GM19023 (cell line): ENCODE measurements at regions not wholly inside any gene's neighbourhood (a gene's known extent, or its start where the extent isn't known, plus 50 kb on each side); places are given as distances from the start of the nearest gene placed in this dataset.
"Not testable (repeated sequence)": the region's sequence is repeated elsewhere in the genome, so short reads cannot be mapped to it uniquely, and the experiment has no call there.

Experiments
- ATAC-seq: cut with Tn5 transposase; IDR thresholded peaks from one replicate; pipeline ENCODE4 v1.9.1; 2021; ENCODE audit warnings: mild to moderate bottlenecking, moderate library complexity; ENCODE audit not compliant: unreplicated experiment

DNA sequence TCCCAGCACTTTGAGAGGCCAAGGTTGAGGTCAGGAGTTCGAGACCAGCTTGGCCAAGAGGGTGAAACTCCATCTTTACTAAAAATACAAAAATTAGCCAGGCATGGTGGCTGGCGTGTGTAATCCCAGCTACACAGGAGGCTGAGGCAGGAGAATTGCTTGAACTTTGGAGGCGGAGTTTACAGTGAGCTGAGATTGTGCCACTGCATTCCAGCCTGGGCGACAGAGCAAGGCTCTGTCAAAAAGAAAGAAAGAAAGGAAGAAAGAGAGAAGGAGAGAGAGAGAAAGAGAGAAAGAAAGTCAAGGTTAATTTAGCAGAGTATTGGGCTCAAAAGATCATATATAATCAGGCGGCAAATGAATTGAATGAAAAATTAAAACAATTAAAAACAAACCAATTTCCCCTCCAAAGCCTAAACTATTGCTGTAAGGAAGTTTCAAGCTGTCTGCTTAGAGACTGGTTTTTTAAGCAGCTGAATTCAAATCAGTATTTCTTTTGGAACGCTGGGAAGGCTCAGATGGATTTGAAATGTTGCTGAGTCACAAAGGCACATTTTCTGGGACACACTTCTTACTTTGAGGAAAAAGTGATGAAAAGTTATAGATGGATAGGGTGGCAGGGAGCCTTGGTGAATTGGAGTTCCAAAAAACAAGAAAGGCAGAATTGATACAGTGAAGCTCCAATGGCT is 81.3 kb upstream of the BHLHE40 start:
- ATAC-seq: no peak

GRCh38 chr3:4898454-4899313 is 80.6 kb upstream of the BHLHE40 start:
- ATAC-seq: peak; percentile 96

GRCh38 chr3:4899710-4900109 is 79.5 kb upstream of the BHLHE40 start:
- ATAC-seq: no peak

DNA sequence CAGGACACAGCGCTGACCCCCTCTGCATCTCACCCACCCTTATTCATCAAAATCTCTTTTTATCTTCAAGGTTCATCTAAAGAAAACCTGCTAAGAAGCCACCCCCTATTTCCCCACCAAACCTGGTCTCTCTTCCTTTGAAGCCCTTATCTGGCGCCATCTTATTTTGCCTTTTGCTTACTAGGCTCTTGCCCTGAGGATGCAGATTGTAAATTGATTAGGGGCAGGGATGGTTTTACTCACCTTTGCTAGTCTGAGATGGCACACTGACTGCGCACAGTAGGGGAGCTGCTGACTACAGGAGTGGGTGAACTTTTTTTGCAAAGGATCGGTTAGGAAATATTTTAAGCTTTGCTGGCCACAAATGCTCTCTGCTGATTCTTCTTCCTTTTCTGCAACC is 78.9 kb upstream of the BHLHE40 start:
- no peak for ATAC-seq

GRCh38 chr3:4904811-4905695 is 74.2 kb upstream of the BHLHE40 start:
- no peak for ATAC-seq

GRCh38 chr3:4906107-4906621 is 73.1 kb upstream of the BHLHE40 start:
- ATAC-seq: no peak

DNA sequence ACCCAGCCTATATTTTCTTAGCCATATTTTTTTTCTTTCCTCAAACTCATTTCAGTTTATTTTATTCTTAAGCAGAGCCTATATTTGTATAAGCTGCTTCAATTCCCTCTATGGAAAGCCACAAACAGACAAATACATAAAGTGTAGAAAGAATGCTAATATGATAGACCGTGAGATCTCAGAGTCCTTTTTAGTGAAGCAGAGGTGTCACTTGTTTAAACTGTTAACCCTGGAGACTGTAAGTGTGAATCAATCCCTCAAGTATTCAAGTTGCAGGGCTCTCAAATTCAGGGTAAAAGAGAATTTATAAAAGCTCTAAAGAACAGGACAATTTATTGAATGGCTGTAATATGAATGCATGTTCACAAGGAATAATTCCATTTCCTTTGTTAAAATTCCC is 72.2 kb upstream of the BHLHE40 start:
- no peak for ATAC-seq

- no peak for ATAC-seq
Observed at GRCh38 chr3:4907643-4908432, 71.4 kb upstream of the BHLHE40 start.

GRCh38 chr3:4908433-4909156 is 70.6 kb upstream of the BHLHE40 start:
- ATAC-seq: no peak

DNA sequence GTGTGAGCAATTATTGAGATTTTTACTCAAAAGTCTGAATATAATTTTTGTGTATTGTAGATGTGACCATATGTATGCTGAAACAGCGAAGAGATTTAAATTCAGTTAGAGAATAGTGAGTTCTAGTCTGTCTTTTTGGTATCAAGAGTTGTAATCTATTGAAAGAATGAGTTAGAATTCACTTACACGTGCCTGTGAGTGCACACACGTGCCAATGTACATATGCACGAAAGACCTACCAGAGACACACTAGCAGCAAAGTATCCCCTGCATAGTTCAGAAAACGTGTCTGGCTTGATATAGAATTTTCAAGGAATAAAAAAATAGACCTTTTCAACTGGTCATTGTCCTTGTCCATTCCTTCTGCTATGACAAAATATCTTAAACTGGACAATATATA is 64.8 kb upstream of the BHLHE40 start:
- no peak for ATAC-seq

DNA sequence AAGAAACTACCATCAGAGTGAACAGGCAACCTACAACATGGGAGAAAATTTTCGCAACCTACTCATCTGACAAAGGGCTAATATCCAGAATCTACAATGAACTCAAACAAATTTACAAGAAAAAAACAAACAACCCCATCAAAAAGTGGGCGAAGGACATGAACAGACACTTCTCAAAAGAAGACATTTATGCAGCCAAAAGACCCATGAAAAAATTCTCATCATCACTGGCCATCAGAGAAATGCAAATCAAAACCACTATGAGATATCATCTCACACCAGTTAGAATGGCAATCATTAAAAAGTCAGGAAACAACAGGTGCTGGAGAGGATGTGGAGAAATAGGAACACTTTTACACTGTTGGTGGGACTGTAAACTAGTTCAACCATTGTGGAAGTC is 57.6 kb upstream of the BHLHE40 start:
- ATAC-seq: not testable (repeated sequence)

GRCh38 chr3:4926892-4927291 is 52.3 kb upstream of the BHLHE40 start:
- no peak for ATAC-seq

DNA sequence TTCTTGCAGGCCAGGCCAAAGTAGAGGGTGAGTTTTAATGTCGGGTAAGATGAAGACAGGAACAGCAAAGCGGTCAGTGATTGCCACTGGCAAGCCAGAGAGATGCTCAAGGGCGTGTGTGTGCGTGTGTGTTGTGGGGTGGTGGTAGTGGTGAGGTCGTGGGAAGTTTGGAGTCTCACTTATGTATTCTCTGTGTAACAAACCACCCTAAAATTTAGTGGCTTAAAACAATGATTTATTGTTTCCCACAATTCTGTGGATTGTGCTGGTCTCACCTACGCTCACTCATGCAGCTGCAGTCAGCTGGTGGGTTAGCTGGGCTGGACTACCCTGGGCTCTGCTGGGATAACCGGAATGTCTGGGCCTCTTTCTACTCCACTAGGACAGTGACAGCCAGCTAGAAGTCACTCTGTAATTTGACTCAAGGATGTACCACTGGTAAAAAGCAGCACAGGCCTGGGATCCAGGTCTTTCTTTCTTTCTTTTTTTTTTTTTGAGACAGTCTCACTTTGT is 50.9 kb upstream of the BHLHE40 start:
- ATAC-seq: no peak
